ENCODE measurements at regions not wholly inside any gene's neighbourhood (a gene's known extent, or its start where the extent isn't known, plus 50 kb on each side); places are given as distances from the start of the nearest gene placed in this dataset.

- Histone ChIP-seq H3K27me3 (ENCODE audit: control insufficient read depth, insufficient read depth, low read length, poor library complexity, severe bottlenecking) (no peaks in the 10 kb centered on the region), H3K9me3 (ENCODE audit: control insufficient read depth, low read length) (no peaks in the 10 kb centered on the region), H3K4me1 (ENCODE audit: control insufficient read depth, insufficient read depth, low read length) (no peaks in the 10 kb centered on the region), H3K4me3 (ENCODE audit: low read length) (no peak overlapping the region), H3K36me3 (ENCODE audit: control insufficient read depth, insufficient read depth, low read length) (no peaks in the 10 kb centered on the region), H3K27ac (ENCODE audit: low read depth, low read length) (no peak overlapping the region), H3K9ac (ENCODE audit: extremely low read depth, low read length, poor library complexity, severe bottlenecking) (no peak overlapping the region)
- H3K27ac Mint-ChIP-seq: no peak overlapping the region
- no peaks in the 10 kb centered on the region for H3K36me3 Mint-ChIP-seq (ENCODE audit: low read depth)
- WGBS, 2 experiments (ENCODE audit: insufficient coverage in 1 of 2, insufficient read length in 1 of 2): 81 to 86% methylated on average over 1 of the region's 2 CpGs
- H3K27me3 Mint-ChIP-seq (ENCODE audit: insufficient read depth): no peaks in the 10 kb centered on the region
- no peak for DNase-seq
- TF ChIP-seq, protein P1, sequence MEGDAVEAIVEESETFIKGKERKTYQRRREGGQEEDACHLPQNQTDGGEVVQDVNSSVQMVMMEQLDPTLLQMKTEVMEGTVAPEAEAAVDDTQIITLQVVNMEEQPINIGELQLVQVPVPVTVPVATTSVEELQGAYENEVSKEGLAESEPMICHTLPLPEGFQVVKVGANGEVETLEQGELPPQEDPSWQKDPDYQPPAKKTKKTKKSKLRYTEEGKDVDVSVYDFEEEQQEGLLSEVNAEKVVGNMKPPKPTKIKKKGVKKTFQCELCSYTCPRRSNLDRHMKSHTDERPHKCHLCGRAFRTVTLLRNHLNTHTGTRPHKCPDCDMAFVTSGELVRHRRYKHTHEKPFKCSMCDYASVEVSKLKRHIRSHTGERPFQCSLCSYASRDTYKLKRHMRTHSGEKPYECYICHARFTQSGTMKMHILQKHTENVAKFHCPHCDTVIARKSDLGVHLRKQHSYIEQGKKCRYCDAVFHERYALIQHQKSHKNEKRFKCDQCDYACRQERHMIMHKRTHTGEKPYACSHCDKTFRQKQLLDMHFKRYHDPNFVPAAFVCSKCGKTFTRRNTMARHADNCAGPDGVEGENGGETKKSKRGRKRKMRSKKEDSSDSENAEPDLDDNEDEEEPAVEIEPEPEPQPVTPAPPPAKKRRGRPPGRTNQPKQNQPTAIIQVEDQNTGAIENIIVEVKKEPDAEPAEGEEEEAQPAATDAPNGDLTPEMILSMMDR (conservative IDR thresholded peaks at IDR 0.05): no peak
- no peaks in the 10 kb centered on the region for H3K9me3 Mint-ChIP-seq
- no peaks in the 10 kb centered on the region for H3K4me1 Mint-ChIP-seq
- H3K4me3 Mint-ChIP-seq: no peak overlapping the region
Observed at GRCh38 chr4:104294811-104295210, 199.9 kb downstream of the CXXC4 start.

DNA sequence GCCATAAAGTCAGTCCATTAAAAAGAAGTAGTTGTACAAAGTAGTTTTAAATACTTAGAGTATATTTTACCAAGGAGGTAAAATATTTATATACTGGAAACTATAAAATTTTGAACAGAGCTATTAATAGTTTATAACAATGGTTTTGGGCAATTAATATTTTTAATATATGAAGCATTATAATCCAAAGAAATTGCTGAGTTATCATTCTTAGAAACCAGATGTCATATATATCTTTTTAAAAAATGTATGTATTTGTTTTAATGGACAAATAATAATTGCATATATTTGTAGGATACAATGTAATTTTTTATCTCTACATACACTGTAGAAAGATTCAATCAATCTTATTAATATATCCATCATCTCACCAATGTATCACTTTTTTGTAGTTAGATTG, 207.8 kb downstream of the CXXC4 start:
- H3K4me1 ChIP-seq (ENCODE audit: control insufficient read depth, insufficient read depth, low read length): no peaks in the 10 kb centered on the region
- no peaks in the 10 kb centered on the region for H3K9me3 Mint-ChIP-seq

DNA sequence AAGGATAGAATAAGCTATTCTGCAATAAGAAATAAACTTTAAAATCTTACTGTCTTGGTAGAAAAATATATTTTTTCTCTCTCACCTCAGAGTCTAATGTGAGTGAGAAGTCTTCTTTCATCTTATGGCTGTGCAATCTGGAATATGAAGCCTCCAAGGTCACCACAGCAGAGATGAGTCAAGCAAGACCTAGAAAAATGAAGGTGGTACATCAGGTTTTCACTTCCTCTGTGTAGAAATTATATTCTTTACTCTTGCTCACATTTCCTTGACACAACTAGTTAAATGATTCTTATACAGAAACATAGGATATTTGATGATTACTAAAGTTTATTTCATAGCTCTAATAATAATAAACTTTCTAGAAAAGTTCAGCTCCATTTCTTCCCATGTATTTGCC, 211.4 kb downstream of the CXXC4 start:
- H3K36me3 Mint-ChIP-seq (ENCODE audit: low read depth): no peaks in the 10 kb centered on the region
- H3K9me3 ChIP-seq (ENCODE audit: control insufficient read depth, low read length): no peaks in the 10 kb centered on the region
- H3K27ac ChIP-seq (ENCODE audit: low read depth, low read length): no peak overlapping the region
- no peaks in the 10 kb centered on the region for H3K27me3 ChIP-seq (ENCODE audit: control insufficient read depth, insufficient read depth, low read length, poor library complexity, severe bottlenecking)
- no peak overlapping the region for H3K9ac ChIP-seq (ENCODE audit: extremely low read depth, low read length, poor library complexity, severe bottlenecking)
- H3K4me3 ChIP-seq (ENCODE audit: low read length): no peak overlapping the region
- TF ChIP-seq, protein P1 (conservative IDR thresholded peaks at IDR 0.05): no peak
- H3K4me1 Mint-ChIP-seq: no peaks in the 10 kb centered on the region
- H3K4me1 ChIP-seq (ENCODE audit: control insufficient read depth, insufficient read depth, low read length): no peaks in the 10 kb centered on the region
- no peaks in the 10 kb centered on the region for H3K36me3 ChIP-seq (ENCODE audit: control insufficient read depth, insufficient read depth, low read length)
- H3K9me3 Mint-ChIP-seq: no peaks in the 10 kb centered on the region
- DNase-seq: no peak
- H3K27me3 Mint-ChIP-seq (ENCODE audit: insufficient read depth): no peaks in the 10 kb centered on the region
- no peak overlapping the region for H3K27ac Mint-ChIP-seq
- H3K4me3 Mint-ChIP-seq: no peak overlapping the region

More for the DNA sequence above, 207.8 kb downstream of the CXXC4 start:
- no peak for DNase-seq
- H3K4me1 Mint-ChIP-seq: no peaks in the 10 kb centered on the region
- no peaks in the 10 kb centered on the region for H3K36me3 ChIP-seq (ENCODE audit: control insufficient read depth, insufficient read depth, low read length)
- H3K4me3 ChIP-seq (ENCODE audit: low read length): no peak overlapping the region
- no peaks in the 10 kb centered on the region for H3K27me3 ChIP-seq (ENCODE audit: control insufficient read depth, insufficient read depth, low read length, poor library complexity, severe bottlenecking)
- H3K4me3 Mint-ChIP-seq: no peak overlapping the region
- no peaks in the 10 kb centered on the region for H3K27me3 Mint-ChIP-seq (ENCODE audit: insufficient read depth)
- H3K9ac ChIP-seq (ENCODE audit: extremely low read depth, low read length, poor library complexity, severe bottlenecking): no peak overlapping the region
- H3K27ac Mint-ChIP-seq: no peak overlapping the region
- no peaks in the 10 kb centered on the region for H3K9me3 ChIP-seq (ENCODE audit: control insufficient read depth, low read length)
- H3K27ac ChIP-seq (ENCODE audit: low read depth, low read length): no peak overlapping the region
- TF ChIP-seq, protein P1 (conservative IDR thresholded peaks at IDR 0.05): no peak
- no peaks in the 10 kb centered on the region for H3K36me3 Mint-ChIP-seq (ENCODE audit: low read depth)
